GM23338 (cell line): ENCODE measurements at regions not wholly inside any gene's neighbourhood (a gene's known extent, or its start where the extent isn't known, plus 50 kb on each side); places are given as distances from the start of the nearest gene placed in this dataset.

ENCODE experiments used
- ATAC-seq: fragments of 200-7000 bp; cut with Tn5 transposase; 3 replicates; pipeline ENCODE4 v1.9.1; 2020
- DNase-seq: peaks from one replicate; pipeline ENCODE4 v3.0.0-alpha.2; 2015; ENCODE audit warnings: low spot score
- H2AFZ ChIP-seq: fragments of 200-600 bp; sonication (generic); 2 replicates; pipeline ENCODE4 v1.8.0; 2016; ENCODE audit warnings: antibody characterized with exemption, mild to moderate bottlenecking, moderate library complexity
- H3F3A ChIP-seq: fragments of 200-600 bp; sonication (generic); replicated peaks from 2 replicates; pipeline ENCODE4 v1.8.0; 2017; ENCODE audit warnings: antibody characterized with exemption, mixed run types, low read depth
- H3K27ac ChIP-seq: fragments of 200-600 bp; sonication (generic); 2 replicates; pipeline ENCODE4 v1.6.1; 2016; ENCODE audit warnings: low read depth
- H3K27me3 ChIP-seq: fragments of 200-600 bp; sonication (generic); 2 replicates; pipeline ENCODE4 v1.8.0; 2016; ENCODE audit warnings: mild to moderate bottlenecking, mixed run types, moderate library complexity; ENCODE audit not compliant: insufficient read depth
- H3K36me3 ChIP-seq: fragments of 200-600 bp; sonication (generic); 2 replicates; pipeline ENCODE4 v1.8.0; 2016; ENCODE audit warnings: mild to moderate bottlenecking; ENCODE audit not compliant: insufficient read depth
- H3K4me1 ChIP-seq: fragments of 200-600 bp; sonication (generic); 2 replicates; pipeline ENCODE4 v1.8.0; 2016; ENCODE audit warnings: mild to moderate bottlenecking, moderate library complexity; ENCODE audit not compliant: insufficient read depth
- H3K4me2 ChIP-seq: fragments of 200-600 bp; sonication (generic); 2 replicates; pipeline ENCODE4 v1.7.1; 2017; ENCODE audit warnings: mixed run types
- H3K4me3 ChIP-seq: fragments of 200-600 bp; sonication (generic); 2 replicates; pipeline ENCODE4 v1.6.1; 2016; ENCODE audit warnings: mixed run types
- H3K79me2 ChIP-seq: fragments of 200-600 bp; sonication (generic); replicated peaks from 2 replicates; pipeline ENCODE4 v1.8.0; 2017; ENCODE audit warnings: mild to moderate bottlenecking; ENCODE audit not compliant: insufficient read depth
- H3K9me2 ChIP-seq: fragments of 200-600 bp; sonication (generic); 2 replicates; pipeline ENCODE4 v1.8.0; 2017; ENCODE audit not compliant: insufficient read depth
- H4K20me1 ChIP-seq: fragments of 200-600 bp; sonication (generic); replicated peaks from 2 replicates; pipeline ENCODE4 v1.8.0; 2017; ENCODE audit warnings: mild to moderate bottlenecking; ENCODE audit not compliant: insufficient read depth
- H3K27ac Mint-ChIP-seq: 2 replicates; pipeline ENCODE4 v1.8.0; 2020; ENCODE audit warnings: inconsistent platforms, mild to moderate bottlenecking, moderate library complexity, mixed read lengths
- H3K27me3 Mint-ChIP-seq: 3 replicates; pipeline ENCODE4 v1.8.0; 2022; ENCODE audit warnings: low read depth, mild to moderate bottlenecking, moderate library complexity, mixed read lengths, inconsistent platforms; ENCODE audit not compliant: insufficient read depth, poor library complexity
- H3K36me3 Mint-ChIP-seq: 3 replicates; pipeline ENCODE4 v1.8.0; 2021; ENCODE audit warnings: low read depth, mild to moderate bottlenecking, inconsistent platforms, moderate library complexity, mixed read lengths
- H3K4me1 Mint-ChIP-seq: 3 replicates; pipeline ENCODE4 v1.8.0; 2020; ENCODE audit warnings: mild to moderate bottlenecking, inconsistent platforms, mixed read lengths
- H3K4me3 Mint-ChIP-seq: 3 replicates; pipeline ENCODE4 v1.8.0; 2021; ENCODE audit warnings: moderate library complexity, mild to moderate bottlenecking, inconsistent platforms, mixed read lengths
- H3K9me3 Mint-ChIP-seq: 3 replicates; pipeline ENCODE4 v1.8.0; 2020; ENCODE audit warnings: moderate library complexity, mild to moderate bottlenecking, inconsistent platforms, mixed read lengths
- CREB1 ChIP-seq: fragments of 250-450 bp; sonication (Bioruptor Pico); IDR thresholded peaks from 2 replicates; pipeline ENCODE4 v1.5.0; 2020; ENCODE audit warnings: low read depth, mild to moderate bottlenecking, moderate library complexity
- EZH2 ChIP-seq: fragments of 200-600 bp; sonication (generic); IDR thresholded peaks from one replicate; pipeline ENCODE4 v1.8.0; 2017; ENCODE audit warnings: antibody characterized with exemption, mild to moderate bottlenecking, low read depth; ENCODE audit not compliant: unreplicated experiment
- EZH2phosphoT487 ChIP-seq: fragments of 200-600 bp; sonication (generic); IDR thresholded peaks from one replicate; pipeline ENCODE4 v1.8.1; 2018; ENCODE audit warnings: antibody characterized with exemption; ENCODE audit not compliant: unreplicated experiment
- JUNB ChIP-seq: IDR thresholded peaks from one replicate; pipeline ENCODE4 v1.6.1; 2016; ENCODE audit warnings: antibody characterized with exemption; ENCODE audit not compliant: unreplicated experiment
- NANOG ChIP-seq: IDR thresholded peaks from 2 replicates; pipeline ENCODE4 v1.6.1; 2016; ENCODE audit warnings: antibody characterized with exemption, borderline replicate concordance
- POLR2AphosphoS5 ChIP-seq: IDR thresholded peaks from 2 replicates; pipeline ENCODE4 v1.6.1; 2016; ENCODE audit warnings: antibody characterized with exemption, low read depth
- STAT1 ChIP-seq: IDR thresholded peaks from one replicate; pipeline ENCODE4 v1.6.1; 2016; ENCODE audit warnings: antibody characterized with exemption; ENCODE audit not compliant: unreplicated experiment
- ZNF114 ChIP-seq: fragments of 250-450 bp; sonication (Bioruptor Pico); IDR thresholded peaks from 2 replicates; pipeline ENCODE4 v1.5.0; 2020; ENCODE audit warnings: mild to moderate bottlenecking, moderate library complexity
- ZNF331 ChIP-seq: fragments of 250-450 bp; sonication (Bioruptor Pico); IDR thresholded peaks from 2 replicates; pipeline ENCODE4 v1.5.0; 2020; ENCODE audit warnings: low read depth, mild to moderate bottlenecking, moderate library complexity
- TF ChIP-seq, protein P1 (sequence below): IDR thresholded peaks from 2 replicates; pipeline ENCODE4 v1.6.1; 2016; ENCODE audit warnings: antibody characterized with exemption
- TF ChIP-seq, protein P2 (sequence below): fragments of 250-450 bp; sonication (Bioruptor Pico); IDR thresholded peaks from 2 replicates; pipeline ENCODE4 v1.5.0; 2020; ENCODE audit warnings: mild to moderate bottlenecking, moderate library complexity
- TF ChIP-seq, protein P3 (sequence below), 2 experiments: fragments of 200-600 bp in 1 of 2; sonication (generic) in 1 of 2; conservative IDR thresholded peaks; 2 replicates each; pipeline versions ENCODE4 v1.5.1 to v1.6.1; 2016 to 2017; ENCODE audit warnings: antibody characterized with exemption in 2 of 2, low read depth in 2 of 2, mild to moderate bottlenecking in 2 of 2, moderate library complexity in 1 of 2
- TF ChIP-seq, protein P4 (sequence below): IDR thresholded peaks from one replicate; pipeline ENCODE4 v1.6.1; 2018; ENCODE audit warnings: antibody characterized with exemption; ENCODE audit not compliant: unreplicated experiment

DNA sequence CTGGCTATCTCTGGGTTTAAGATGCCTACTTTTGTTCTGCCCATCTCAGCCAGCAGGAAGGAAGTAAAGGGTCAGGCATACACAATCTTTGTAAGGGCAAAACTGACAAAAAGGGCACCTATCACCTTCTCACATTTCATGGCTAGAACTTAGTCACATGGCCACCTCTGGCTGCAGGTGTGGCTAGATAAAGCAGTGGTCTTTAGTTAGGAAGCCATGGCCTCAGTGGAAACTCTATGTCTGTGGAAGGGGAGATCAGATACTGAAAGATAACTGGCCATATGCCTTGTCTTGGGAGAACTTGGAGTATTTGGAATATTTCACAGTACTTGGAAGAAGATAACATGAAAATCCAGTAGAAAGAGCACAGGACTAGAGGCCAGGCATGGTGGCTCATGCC is 80.7 kb upstream of the TBL1XR1 start:
- Histone ChIP-seq H4K20me1 (no peaks in the 10 kb centered on the region), H3K79me2 (no peaks in the 10 kb centered on the region), H3K27me3 (no peaks in the 10 kb centered on the region), H3K4me2 (no peak overlapping the region), H2AFZ (no peak overlapping the region), H3K4me1 (peaks cover 42% of the 10 kb centered on the region), H3K36me3 (no peaks in the 10 kb centered on the region; the same call in 1 of the 2 replicates), H3K9me2 (no peaks in the 10 kb centered on the region; the same call in 1 of the 2 replicates), H3K4me3 (no peak overlapping the region), H3K27ac (no peak overlapping the region), H3F3A (no peaks in the 10 kb centered on the region)
- Mint-ChIP-seq H3K4me3 (no peak overlapping the region), H3K36me3 (no peaks in the 10 kb centered on the region; the same call in 2 of the 3 replicates), H3K4me1 (peaks cover 40% of the 10 kb centered on the region), H3K27me3 (peaks cover 8% of the 10 kb centered on the region), H3K27ac (no peak overlapping the region), H3K9me3 (peaks cover 7% of the 10 kb centered on the region; the same call in 2 of the 3 replicates)
- DNase-seq (no peak), ATAC-seq (no peak)
- TF ChIP-seq ZNF114 (CRISPR knock-in tag) (no peak), EZH2phosphoT487 (no peak), POLR2AphosphoS5 (no peak), JUNB (no peak), STAT1 (no peak), ZNF331 (CRISPR knock-in tag) (no peak), NANOG (no peak), CREB1 (CRISPR knock-in tag) (no peak), EZH2 (no peak)
- TF ChIP-seq, protein P1, sequence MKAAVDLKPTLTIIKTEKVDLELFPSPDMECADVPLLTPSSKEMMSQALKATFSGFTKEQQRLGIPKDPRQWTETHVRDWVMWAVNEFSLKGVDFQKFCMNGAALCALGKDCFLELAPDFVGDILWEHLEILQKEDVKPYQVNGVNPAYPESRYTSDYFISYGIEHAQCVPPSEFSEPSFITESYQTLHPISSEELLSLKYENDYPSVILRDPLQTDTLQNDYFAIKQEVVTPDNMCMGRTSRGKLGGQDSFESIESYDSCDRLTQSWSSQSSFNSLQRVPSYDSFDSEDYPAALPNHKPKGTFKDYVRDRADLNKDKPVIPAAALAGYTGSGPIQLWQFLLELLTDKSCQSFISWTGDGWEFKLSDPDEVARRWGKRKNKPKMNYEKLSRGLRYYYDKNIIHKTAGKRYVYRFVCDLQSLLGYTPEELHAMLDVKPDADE, result no peak
- TF ChIP-seq, protein P2, sequence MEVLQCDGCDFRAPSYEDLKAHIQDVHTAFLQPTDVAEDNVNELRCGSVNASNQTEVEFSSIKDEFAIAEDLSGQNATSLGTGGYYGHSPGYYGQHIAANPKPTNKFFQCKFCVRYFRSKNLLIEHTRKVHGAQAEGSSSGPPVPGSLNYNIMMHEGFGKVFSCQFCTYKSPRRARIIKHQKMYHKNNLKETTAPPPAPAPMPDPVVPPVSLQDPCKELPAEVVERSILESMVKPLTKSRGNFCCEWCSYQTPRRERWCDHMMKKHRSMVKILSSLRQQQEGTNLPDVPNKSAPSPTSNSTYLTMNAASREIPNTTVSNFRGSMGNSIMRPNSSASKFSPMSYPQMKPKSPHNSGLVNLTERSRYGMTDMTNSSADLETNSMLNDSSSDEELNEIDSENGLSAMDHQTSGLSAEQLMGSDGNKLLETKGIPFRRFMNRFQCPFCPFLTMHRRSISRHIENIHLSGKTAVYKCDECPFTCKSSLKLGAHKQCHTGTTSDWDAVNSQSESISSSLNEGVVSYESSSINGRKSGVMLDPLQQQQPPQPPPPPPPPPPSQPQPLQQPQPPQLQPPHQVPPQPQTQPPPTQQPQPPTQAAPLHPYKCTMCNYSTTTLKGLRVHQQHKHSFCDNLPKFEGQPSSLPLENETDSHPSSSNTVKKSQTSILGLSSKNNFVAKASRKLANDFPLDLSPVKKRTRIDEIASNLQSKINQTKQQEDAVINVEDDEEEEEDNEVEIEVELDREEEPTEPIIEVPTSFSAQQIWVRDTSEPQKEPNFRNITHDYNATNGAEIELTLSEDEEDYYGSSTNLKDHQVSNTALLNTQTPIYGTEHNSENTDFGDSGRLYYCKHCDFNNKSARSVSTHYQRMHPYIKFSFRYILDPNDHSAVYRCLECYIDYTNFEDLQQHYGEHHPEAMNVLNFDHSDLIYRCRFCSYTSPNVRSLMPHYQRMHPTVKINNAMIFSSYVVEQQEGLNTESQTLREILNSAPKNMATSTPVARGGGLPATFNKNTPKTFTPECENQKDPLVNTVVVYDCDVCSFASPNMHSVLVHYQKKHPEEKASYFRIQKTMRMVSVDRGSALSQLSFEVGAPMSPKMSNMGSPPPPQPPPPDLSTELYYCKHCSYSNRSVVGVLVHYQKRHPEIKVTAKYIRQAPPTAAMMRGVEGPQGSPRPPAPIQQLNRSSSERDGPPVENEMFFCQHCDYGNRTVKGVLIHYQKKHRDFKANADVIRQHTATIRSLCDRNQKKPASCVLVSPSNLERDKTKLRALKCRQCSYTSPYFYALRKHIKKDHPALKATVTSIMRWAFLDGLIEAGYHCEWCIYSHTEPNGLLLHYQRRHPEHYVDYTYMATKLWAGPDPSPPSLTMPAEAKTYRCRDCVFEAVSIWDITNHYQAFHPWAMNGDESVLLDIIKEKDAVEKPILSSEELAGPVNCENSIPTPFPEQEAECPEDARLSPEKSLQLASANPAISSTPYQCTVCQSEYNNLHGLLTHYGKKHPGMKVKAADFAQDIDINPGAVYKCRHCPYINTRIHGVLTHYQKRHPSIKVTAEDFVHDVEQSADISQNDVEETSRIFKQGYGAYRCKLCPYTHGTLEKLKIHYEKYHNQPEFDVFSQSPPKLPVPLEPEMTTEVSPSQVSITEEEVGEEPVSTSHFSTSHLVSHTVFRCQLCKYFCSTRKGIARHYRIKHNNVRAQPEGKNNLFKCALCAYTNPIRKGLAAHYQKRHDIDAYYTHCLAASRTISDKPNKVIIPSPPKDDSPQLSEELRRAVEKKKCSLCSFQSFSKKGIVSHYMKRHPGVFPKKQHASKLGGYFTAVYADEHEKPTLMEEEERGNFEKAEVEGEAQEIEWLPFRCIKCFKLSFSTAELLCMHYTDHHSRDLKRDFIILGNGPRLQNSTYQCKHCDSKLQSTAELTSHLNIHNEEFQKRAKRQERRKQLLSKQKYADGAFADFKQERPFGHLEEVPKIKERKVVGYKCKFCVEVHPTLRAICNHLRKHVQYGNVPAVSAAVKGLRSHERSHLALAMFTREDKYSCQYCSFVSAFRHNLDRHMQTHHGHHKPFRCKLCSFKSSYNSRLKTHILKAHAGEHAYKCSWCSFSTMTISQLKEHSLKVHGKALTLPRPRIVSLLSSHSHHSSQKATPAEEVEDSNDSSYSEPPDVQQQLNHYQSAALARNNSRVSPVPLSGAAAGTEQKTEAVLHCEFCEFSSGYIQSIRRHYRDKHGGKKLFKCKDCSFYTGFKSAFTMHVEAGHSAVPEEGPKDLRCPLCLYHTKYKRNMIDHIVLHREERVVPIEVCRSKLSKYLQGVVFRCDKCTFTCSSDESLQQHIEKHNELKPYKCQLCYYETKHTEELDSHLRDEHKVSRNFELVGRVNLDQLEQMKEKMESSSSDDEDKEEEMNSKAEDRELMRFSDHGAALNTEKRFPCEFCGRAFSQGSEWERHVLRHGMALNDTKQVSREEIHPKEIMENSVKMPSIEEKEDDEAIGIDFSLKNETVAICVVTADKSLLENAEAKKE (CRISPR knock-in tag), result no peak
- TF ChIP-seq, protein P3, sequence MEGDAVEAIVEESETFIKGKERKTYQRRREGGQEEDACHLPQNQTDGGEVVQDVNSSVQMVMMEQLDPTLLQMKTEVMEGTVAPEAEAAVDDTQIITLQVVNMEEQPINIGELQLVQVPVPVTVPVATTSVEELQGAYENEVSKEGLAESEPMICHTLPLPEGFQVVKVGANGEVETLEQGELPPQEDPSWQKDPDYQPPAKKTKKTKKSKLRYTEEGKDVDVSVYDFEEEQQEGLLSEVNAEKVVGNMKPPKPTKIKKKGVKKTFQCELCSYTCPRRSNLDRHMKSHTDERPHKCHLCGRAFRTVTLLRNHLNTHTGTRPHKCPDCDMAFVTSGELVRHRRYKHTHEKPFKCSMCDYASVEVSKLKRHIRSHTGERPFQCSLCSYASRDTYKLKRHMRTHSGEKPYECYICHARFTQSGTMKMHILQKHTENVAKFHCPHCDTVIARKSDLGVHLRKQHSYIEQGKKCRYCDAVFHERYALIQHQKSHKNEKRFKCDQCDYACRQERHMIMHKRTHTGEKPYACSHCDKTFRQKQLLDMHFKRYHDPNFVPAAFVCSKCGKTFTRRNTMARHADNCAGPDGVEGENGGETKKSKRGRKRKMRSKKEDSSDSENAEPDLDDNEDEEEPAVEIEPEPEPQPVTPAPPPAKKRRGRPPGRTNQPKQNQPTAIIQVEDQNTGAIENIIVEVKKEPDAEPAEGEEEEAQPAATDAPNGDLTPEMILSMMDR (conservative IDR thresholded peaks at IDR 0.05; ENCODE audit: low read depth in 2 of 2), result no peak
- TF ChIP-seq, protein P4, sequence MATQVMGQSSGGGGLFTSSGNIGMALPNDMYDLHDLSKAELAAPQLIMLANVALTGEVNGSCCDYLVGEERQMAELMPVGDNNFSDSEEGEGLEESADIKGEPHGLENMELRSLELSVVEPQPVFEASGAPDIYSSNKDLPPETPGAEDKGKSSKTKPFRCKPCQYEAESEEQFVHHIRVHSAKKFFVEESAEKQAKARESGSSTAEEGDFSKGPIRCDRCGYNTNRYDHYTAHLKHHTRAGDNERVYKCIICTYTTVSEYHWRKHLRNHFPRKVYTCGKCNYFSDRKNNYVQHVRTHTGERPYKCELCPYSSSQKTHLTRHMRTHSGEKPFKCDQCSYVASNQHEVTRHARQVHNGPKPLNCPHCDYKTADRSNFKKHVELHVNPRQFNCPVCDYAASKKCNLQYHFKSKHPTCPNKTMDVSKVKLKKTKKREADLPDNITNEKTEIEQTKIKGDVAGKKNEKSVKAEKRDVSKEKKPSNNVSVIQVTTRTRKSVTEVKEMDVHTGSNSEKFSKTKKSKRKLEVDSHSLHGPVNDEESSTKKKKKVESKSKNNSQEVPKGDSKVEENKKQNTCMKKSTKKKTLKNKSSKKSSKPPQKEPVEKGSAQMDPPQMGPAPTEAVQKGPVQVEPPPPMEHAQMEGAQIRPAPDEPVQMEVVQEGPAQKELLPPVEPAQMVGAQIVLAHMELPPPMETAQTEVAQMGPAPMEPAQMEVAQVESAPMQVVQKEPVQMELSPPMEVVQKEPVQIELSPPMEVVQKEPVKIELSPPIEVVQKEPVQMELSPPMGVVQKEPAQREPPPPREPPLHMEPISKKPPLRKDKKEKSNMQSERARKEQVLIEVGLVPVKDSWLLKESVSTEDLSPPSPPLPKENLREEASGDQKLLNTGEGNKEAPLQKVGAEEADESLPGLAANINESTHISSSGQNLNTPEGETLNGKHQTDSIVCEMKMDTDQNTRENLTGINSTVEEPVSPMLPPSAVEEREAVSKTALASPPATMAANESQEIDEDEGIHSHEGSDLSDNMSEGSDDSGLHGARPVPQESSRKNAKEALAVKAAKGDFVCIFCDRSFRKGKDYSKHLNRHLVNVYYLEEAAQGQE, result no peak
